ENCODE measurements at regions not wholly inside any gene's neighbourhood (a gene's known extent, or its start where the extent isn't known, plus 50 kb on each side); places are given as distances from the start of the nearest gene placed in this dataset.

- intact Hi-C loops (cut with DNase I) = no loop called here
- 35% methylated on average over 5 of the region's 5 CpGs for WGBS (ENCODE audit: insufficient coverage, low coverage, low lambda C conversion rate, missing lambda C conversion rate)
- no peak for ATAC-seq
Observed at GRCh38 chr10:83934641-83935338, 204.5 kb upstream of the GHITM start.

GRCh38 chr10:83935339-83935736 lies 204.0 kb upstream of the GHITM start:
- Histone ChIP-seq H3K9me3 (no peaks in the 10 kb centered on the region), H3K27me3 (no peaks in the 10 kb centered on the region), H3K4me3 (no peak overlapping the region), H3K4me1 (no peaks in the 10 kb centered on the region), H3K27ac (no peak overlapping the region), H3K36me3 (no peaks in the 10 kb centered on the region)
- intact Hi-C loops (cut with DNase I) = no loop called here
- WGBS (ENCODE audit: insufficient coverage, low coverage, low lambda C conversion rate, missing lambda C conversion rate) = 61% methylated on average over 3 of the region's 3 CpGs
- DNase-seq (no peak), ATAC-seq (no peak)
- no peak for TF ChIP-seq POLR2A (IDR thresholded peaks at IDR 0.05)
- TF ChIP-seq, protein P1, sequence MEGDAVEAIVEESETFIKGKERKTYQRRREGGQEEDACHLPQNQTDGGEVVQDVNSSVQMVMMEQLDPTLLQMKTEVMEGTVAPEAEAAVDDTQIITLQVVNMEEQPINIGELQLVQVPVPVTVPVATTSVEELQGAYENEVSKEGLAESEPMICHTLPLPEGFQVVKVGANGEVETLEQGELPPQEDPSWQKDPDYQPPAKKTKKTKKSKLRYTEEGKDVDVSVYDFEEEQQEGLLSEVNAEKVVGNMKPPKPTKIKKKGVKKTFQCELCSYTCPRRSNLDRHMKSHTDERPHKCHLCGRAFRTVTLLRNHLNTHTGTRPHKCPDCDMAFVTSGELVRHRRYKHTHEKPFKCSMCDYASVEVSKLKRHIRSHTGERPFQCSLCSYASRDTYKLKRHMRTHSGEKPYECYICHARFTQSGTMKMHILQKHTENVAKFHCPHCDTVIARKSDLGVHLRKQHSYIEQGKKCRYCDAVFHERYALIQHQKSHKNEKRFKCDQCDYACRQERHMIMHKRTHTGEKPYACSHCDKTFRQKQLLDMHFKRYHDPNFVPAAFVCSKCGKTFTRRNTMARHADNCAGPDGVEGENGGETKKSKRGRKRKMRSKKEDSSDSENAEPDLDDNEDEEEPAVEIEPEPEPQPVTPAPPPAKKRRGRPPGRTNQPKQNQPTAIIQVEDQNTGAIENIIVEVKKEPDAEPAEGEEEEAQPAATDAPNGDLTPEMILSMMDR (IDR thresholded peaks at IDR 0.05) = no peak

More at GRCh38 chr10:83934641-83935338, 204.5 kb upstream of the GHITM start:
- DNase-seq = no peak
- TF ChIP-seq, protein P1 (IDR thresholded peaks at IDR 0.05) = no peak
- TF ChIP-seq POLR2A (IDR thresholded peaks at IDR 0.05) = no peak
- H3K27me3 ChIP-seq = no peaks in the 10 kb centered on the region
- no peaks in the 10 kb centered on the region for H3K36me3 ChIP-seq
- H3K27ac ChIP-seq = no peak overlapping the region
- H3K4me3 ChIP-seq = no peak overlapping the region
- H3K9me3 ChIP-seq = no peaks in the 10 kb centered on the region
- no peaks in the 10 kb centered on the region for H3K4me1 ChIP-seq

- Histone ChIP-seq H3K4me1 (no peaks in the 10 kb centered on the region), H3K4me3 (no peak overlapping the region), H3K36me3 (no peaks in the 10 kb centered on the region), H3K9me3 (no peaks in the 10 kb centered on the region), H3K27me3 (no peaks in the 10 kb centered on the region), H3K27ac (no peak overlapping the region)
- TF ChIP-seq, protein P1 (IDR thresholded peaks at IDR 0.05) = no peak
- TF ChIP-seq POLR2A (IDR thresholded peaks at IDR 0.05) = no peak
- intact Hi-C loops (cut with DNase I) = no loop called here
- DNase-seq (no peak), ATAC-seq (no peak)
- 85% methylated on average over 5 of the region's 5 CpGs for WGBS (ENCODE audit: insufficient coverage, low coverage, low lambda C conversion rate, missing lambda C conversion rate)
Observed at GRCh38 chr10:83935911-83936310, 203.4 kb upstream of the GHITM start.

GRCh38 chr10:83937161-83937560 lies 202.1 kb upstream of the GHITM start:
- DNase-seq (no peak), ATAC-seq (no peak)
- H3K9me3 ChIP-seq = no peaks in the 10 kb centered on the region
- H3K27me3 ChIP-seq = no peaks in the 10 kb centered on the region
- no peaks in the 10 kb centered on the region for H3K36me3 ChIP-seq
- intact Hi-C loops (cut with DNase I) = no loop called here
- H3K4me3 ChIP-seq = no peak overlapping the region
- H3K4me1 ChIP-seq = no peaks in the 10 kb centered on the region
- 18% methylated on average over 3 of the region's 3 CpGs for WGBS (ENCODE audit: insufficient coverage, low coverage, low lambda C conversion rate, missing lambda C conversion rate)
- TF ChIP-seq, protein P1 (IDR thresholded peaks at IDR 0.05) = no peak
- no peak for TF ChIP-seq POLR2A (IDR thresholded peaks at IDR 0.05)
- no peak overlapping the region for H3K27ac ChIP-seq
